ENCODE measurements at regions not wholly inside any gene's neighbourhood (a gene's known extent, or its start where the extent isn't known, plus 50 kb on each side); places are given as distances from the start of the nearest gene placed in this dataset.
A peak's percentile ranks its signal among the peaks of the same experiment; 100 is the strongest.
"Not testable (repeated sequence)": the region's sequence is repeated elsewhere in the genome, so short reads cannot be mapped to it uniquely, and the experiment has no call there.

DNA sequence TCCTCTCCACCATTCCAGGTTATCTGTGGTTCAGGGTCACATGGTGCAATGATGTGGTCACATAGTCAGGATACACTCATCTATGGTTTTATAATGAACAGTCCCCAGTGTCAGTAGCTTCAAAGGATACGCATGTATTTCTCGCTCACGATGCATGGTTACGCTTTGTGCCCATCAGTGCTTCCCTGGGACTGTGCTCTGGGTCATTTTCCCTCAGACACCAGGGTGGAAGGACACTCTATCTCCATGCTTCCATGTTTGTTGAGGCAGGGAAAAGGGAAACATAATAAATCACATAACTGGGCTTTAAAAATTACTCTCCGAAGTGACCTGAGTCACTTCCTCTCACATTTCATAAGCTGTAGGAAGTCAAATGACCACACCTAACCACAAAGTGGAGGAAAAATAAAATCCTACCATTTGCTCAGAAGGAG is 394.8 kb upstream of the NOX3 start:
- DNase-seq (ENCODE audit: low read depth): peak; percentile 30

DNA sequence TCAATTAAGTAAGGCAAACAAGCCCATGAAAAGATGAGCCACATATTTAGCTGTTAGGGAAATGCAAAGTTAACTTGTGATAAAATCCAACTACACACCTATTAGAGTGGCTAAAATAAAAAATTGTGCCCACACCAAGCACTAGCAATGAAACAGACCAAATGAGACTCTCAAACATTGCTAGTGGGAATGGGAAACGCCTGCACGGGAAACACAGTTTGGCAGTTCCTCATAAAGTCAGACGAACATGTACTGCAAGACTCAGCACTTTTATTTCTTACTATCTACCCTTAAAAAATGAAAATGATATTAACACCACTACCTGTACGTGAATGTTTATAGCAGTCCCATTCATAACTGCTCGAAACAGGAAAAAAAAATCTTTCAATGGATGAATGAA is 392.1 kb upstream of the NOX3 start:
- no peak for DNase-seq (ENCODE audit: low read depth)

DNA sequence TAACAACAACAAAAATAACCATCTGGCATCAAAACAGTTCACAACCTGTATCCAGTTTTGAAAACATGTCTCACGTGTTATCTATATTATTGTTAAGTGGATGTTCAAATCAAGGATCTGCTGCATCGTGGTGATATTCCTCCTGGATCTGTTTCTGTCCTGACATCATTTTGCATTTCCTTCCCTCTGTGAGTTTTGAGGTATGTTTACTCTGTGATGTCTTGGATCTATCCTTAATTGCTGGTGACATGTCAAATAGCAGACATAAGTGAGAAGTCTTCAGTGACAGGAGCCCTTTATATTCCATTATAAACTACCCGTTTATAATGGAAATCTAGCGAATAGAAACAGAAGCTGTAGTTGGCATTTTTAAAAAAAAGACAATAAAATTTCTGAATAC is 381.8 kb upstream of the NOX3 start:
- DNase-seq (ENCODE audit: low read depth): no peak

DNA sequence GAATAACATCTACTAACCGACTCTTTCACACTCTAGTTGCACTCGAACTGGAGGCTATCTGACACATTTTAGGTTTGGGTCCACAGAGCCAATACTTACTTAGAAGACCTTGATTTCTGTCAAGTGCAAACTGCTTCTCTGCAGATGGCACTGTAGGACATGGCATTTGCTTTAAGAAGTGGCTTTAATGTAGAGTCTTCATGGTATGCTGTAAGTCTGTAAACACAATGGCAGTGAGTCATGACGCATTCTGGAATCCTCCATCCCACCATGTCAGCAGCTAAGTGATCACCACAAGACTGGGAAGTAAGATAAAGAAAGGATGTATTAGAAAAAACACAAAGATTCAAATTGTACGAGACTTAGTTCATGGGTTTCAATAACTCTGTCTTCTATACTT is 377.0 kb upstream of the NOX3 start:
- DNase-seq (ENCODE audit: low read depth): peak; percentile 43

DNA sequence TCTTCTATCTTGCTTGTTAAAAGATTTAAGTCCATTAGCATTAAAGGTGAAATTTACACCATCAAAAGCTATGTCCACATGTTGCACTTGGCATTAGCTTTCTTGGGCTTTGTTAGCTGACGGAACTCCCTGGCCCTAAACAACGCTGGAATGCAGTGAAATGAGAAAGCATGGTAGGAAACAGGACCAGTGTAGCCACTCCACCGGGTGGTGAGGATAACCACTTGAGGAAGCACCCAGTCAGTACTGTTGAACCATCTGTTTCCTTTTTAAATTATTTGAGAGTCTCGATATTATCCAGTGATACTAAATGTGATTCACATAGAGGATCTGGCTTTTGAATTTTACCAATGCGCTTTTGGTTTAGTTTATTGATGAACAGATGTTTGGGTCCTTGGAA is 374.9 kb upstream of the NOX3 start:
- no peak for DNase-seq (ENCODE audit: low read depth)

DNA sequence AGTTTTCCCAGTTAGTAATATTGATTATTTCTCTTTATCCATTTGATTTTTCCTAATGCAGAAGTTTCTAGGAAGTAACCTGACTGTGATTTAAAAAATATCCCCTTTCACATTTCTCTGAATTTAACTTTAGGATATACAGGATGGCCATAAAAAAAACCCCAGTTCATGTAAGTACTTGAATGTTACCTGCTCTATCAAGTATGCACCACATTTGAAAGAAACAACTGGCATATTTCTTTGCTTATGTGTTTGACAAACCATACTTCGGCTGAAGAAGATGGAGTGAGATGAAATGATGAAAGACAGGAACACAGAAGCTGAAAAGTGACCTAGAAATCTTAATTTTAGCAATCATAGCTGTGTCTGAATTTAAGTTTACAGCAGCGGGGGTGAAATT is 374.0 kb upstream of the NOX3 start:
- no peak for DNase-seq (ENCODE audit: low read depth)

DNA sequence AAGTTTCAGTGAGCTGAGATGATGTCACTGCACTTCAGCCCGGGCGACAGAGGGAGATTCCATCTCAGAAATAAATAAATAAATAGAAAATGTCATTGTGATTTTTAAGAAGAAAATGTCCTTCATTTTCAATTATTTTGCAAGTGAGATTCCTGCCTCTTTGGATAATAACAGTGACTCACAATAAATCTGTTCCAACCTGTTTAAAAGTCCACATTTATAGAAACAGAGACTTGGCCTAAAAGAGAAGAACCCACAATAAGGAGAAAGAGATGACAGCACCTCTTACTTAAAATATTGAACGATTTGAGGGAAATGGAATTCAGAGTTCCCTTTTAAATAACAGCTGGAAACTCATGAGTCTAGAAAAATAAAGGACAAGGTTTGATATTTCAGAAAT is 373.4 kb upstream of the NOX3 start:
- no peak for DNase-seq (ENCODE audit: low read depth)

DNA sequence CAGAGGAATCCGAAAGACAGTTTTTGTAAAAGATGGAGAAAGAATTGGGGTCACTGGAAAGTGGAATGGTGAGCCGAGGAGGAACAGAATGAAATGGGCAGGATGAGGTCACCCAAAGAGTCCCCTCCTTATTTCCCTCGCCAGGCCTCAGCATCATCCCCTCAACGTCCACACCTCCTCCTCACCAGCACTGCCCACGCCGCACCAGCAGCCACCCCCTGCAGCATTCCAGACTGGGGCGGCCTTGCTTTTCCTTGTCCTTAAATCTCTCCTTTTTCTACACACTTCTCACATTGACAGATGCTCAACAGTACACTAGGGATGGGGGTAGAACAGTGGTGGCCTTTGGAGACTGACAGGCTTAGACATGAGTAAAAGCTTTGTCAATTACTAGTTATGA is 363.1 kb upstream of the NOX3 start:
- DNase-seq (ENCODE audit: low read depth): no peak

DNA sequence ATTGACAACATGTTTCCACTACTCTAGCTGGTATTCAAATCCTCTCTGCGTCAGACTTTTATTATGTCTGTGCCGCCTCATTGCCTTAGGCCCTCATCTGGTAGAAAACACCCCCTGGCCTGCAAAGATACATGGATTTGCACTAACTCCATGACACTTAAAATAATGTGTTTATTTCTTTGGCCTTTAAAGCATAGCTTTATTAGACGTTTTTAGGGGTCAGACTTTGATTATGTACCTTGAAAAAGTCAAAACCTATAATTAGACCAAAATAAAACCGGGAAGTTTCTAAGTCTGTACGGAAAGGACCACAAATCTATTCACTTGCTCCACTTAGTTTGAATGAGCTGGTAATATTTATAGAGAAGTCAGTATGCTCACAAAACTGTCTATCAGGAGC is 357.9 kb upstream of the NOX3 start:
- no peak for DNase-seq (ENCODE audit: low read depth)

DNA sequence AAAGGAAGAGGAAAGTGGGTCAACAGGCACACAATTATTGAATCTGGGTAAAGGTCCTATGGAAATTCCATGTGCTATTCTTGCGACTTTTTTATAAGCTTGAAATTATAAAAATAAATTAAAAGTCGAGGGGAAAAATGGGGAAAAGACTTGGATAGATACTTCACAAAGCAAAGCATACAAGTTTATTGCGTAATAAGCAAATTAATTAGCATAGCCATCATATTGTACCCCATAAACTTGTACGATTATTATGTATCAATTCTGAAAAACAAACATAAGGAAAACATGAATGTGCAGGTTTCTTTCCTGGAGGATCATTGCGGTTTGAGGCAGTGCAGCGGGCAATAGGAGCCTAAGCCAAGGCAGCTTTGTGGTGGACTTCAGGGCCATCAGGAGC is 351.6 kb upstream of the NOX3 start:
- no peak for DNase-seq (ENCODE audit: low read depth)

DNA sequence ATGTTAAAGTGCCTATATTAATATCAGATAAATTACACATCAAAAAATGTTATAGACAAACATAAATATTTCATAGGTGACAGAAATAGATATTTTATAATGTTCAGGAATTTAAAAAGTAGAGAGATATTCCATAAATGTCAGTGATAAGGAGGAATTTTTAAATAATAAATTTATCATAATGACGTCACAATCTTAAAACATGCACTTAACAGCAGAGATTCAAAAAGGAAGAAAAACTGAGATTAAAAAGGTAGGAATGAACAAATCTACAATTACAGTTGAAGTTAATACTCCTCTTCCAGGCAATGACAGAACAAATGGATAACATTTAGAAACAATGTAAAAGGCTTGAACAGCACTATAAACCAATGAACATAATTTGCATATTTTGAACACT is 345.4 kb upstream of the NOX3 start:
- no peak for DNase-seq (ENCODE audit: low read depth)

DNA sequence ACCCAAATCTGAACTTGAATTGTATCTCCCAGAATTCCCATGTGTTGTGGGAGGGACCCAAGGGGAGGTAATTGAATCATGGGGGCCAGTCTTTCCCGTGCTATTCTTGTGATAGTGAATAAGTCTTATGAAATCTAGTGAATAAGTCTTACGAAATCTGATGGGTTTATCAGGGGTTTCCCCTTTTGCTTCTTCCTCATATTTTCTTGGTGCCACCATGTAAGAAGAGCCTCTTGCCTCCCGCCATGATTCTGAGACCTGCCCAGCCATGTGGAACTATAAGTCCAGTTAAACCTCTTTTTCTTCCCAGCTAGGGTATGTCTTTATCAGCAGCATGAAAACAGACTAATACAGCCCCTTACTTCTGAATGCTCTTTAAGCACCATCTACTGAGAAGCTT is 343.2 kb upstream of the NOX3 start:
- not testable (repeated sequence) for DNase-seq (ENCODE audit: low read depth)

DNA sequence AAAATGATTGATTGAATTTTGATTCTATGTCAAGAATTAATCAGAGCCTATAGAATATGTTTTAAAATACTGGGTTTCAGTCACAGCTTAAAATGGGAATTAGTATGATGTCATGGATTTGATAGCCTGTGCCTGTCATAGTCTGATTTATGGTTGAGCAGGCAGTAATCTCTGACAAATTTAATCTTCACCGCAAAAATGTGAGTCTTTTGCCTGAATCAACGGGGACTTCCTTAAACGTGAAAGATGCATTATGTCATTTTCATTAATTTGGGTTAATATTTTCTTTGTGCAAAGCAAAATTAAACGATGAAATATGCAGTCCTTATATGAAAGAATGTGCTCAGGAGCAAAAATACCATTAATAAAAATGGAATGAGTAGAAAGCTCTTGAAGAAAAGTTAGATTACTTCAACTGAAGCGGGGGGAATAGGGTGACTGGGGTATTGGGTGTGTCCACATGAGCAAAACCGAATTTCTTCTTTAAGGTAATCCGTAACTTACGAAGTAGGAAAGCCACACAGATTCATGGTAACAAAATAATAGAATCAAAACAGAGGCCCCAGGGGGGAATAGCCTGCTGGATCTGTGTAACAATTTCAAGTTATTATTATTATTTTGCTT is 339.6 kb upstream of the NOX3 start:
- DNase-seq (ENCODE audit: low read depth): peak; percentile 38

DNA sequence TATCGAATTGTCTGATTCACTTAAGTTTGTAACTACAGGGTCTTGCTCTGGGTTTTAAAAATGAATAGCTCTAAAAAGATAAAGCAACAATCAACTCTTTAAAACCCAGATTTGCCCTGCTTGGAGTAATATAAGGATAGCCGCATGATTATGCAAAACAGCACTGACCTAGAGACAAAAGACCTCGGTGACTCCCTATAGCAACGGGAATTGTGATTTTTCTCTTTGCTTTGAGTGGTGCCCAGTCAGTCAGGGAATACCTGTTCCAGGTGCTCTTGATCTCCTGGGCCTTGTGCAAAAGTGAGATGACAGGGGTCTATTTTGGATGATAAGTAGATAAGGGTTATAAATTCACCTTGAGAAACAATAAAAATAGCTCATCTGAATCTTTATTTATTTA is 336.3 kb upstream of the NOX3 start:
- DNase-seq (ENCODE audit: low read depth): no peak

DNA sequence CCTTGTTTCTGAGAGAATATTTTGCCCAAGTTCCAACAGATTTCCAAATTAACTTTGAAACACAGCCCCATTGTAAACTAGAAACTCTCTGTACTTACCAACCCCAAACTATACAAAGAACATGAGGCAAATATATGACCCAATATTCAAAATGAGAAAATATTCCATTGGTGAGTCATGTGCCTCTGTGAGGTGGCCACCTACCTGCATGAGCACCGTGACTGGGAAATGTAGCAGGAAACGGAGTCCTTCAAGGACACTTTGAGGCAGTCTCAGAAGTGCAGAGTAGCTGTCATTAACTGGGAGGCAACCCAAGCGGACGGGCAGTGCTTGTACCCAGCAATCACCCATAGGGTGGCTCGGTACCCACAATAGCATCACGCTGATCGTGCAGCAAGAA is 335.5 kb upstream of the NOX3 start:
- no peak for DNase-seq (ENCODE audit: low read depth)

DNA sequence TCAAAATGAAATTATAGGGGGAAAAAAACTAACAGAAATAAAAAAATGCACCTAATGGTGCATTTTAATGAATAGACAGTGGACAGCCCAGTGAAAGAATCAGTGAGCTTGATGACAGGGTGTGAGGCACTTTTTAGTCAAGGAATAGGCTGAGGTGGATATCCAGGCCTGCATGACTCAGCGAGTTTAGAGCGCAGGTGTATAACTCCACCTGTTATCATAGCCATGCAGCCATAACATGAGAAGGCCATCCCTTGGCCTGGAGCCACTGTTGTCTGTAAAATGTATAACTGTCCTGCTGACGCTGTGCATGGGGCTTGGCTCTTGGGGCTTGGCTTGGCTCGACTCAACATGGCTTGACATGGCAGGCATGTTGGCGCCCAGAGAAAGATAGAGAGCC is 331.5 kb upstream of the NOX3 start:
- no peak for DNase-seq (ENCODE audit: low read depth)

DNA sequence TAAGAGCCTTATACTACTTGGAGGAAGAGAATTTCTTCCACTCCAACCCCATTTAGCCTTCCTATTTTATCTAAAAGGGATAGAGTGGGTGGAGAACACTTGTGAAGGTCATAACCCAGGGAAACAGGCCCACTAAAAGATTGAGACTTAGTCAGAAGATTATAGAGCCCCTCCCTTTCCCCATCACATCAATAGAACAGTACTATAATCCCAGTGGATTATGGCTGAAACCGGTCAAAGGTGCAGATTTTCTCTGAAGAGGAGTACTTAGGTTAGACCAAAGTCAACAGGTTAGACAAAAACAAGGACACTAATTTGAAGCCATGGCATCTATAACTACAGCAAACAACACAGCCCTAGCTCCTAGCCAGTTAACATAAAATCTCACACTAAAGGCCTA is 330.9 kb upstream of the NOX3 start:
- no peak for DNase-seq (ENCODE audit: low read depth)

DNA sequence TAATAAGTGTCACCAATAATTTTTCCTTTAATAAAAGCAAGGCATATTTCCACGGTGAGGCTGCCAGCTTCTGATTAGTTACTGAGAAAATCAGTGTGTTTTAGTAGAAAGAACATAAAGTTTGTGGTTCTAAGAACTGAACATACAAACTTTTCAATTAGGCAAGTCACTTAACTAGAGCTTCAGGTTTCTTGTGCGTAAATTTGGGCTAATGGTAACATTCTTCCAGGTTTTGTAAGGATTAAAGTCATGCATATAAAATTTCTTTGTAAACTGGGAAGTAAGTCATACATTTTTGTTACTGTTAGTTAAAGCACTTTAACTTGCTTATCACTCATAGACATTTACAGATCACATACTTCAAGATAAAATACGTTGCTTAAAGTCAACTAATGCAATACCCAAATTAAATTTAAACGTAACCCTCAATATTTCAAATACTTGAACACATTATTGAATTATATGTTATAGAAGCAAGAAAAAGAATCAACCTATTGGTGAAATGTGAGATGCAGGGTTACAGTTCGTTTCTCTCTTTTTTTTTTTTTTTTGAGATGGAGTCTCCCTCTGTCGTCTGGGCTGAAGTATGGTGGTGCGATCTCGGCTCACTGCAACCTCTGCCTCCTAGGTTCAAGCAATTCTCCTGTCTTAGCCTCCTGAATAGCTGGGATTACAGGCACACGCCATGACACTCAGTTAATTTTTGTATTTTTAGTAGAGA is 327.3 kb upstream of the NOX3 start:
- no peak for DNase-seq (ENCODE audit: low read depth)

DNA sequence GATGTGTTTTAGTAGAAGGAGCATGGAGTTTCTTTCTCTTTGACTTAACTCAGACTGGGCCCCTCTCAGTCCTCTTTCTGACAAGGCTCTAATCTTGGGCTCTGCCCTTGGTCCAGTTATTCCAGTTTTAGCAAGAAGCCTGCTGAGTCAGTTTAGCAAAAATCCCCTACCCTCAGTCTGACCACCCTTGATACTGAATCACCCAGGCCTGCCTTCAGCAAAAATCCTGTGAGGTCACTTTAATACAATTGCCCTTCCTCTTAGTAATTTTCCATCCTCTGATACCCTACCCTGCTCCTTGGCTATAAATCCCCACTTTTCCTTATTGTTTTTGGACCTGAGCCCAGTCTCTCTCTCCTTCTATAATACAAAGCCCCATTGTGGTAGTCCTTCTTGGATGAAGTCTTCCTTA is 326.7 kb upstream of the NOX3 start:
- peak; percentile 96 for DNase-seq (ENCODE audit: low read depth)

DNA sequence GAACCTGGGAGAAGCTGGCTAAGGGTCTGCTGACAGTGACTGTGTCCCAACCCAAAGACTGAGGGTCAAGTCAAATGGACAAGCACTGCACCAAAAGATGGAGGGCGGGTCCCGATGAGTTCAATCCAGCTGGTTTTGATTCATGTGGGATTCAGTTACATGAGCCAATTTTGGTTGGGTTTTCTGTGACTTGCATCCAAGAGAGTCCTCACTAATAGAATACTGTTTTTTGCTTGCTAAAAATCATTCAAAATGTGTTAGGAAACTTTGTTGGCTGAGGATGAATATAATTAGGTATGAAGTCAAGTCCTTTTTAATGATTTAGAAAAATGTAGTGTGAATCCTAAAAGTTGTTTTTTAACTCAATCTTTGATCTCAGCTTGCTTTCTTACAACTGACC is 323.8 kb upstream of the NOX3 start:
- DNase-seq (ENCODE audit: low read depth): no peak

DNA sequence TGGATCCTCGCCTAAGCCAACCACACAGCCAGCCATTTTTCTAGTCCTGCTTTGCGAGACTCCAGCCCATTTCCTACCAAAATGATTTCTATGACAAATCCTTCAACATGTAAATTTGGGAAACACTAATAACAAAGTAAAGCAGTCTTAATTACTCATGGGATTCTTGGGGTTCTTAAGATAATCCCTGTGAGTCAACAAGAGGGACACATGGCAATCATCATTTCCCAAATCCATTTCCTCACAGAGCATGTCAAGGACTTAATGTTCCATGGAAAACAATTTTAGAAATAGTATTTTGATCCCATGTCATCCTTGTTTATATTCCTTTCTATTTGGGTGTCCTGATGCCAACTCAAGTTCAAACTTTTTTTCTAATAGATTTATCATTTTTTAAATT is 322.7 kb upstream of the NOX3 start:
- no peak for DNase-seq (ENCODE audit: low read depth)

DNA sequence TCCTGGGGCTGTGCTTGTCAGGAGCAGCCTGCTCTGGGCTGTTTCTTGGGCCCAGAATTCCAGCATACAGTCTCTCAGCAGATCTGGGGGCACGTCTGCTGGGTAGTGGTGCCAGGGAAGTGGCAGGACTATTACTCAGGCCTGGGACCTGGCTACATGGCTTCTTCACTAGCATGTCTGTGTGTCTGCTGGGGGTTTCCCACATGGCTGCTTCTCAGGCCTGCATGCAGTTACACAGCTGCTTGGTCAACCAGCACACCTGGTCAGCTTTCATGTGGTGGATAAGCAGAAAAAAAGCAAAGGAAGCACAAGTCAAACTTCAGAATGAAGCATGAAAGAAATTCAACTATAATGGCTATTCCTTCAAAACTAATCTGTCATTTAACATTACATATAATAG is 316.2 kb upstream of the NOX3 start:
- no peak for DNase-seq (ENCODE audit: low read depth)

DNA sequence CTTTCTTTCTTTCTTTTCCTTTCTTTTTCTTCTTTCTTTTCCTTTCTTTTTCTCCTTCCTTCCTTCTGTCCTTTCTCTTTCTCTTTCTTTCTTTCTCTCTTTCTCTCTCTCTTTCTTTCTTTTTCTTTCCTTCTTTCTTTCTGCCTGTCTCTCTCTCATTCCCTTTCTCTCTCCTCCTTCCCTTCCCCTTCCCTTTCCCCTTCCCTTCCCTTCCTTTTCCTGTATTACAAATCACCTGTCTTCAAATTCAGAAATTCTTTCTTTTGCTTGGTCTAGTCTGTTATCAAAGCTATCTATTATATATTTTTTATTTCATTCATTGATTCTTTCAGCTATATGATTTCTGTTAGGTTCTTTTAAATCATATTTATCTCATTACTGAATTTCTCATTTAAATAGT is 315.2 kb upstream of the NOX3 start:
- DNase-seq (ENCODE audit: low read depth): no peak

DNA sequence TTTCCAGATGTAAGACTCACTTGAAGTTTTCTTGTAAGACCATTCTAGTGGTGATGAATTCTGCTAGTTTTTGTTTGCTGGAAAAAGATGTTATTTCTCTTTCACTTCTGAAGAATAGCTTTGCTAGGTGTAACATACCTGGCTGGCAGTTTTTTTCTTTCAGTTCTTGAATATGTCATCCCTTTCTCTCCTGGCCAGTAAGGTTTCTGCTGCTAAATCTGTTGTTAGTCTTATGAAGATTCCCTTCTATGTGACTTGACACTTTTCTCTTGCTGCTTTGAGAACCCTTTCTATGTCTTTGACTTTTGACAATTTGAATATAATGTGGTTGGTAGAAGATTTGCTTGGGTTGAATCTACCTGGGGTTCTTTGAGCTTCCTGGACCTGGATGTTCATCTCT is 314.7 kb upstream of the NOX3 start:
- no peak for DNase-seq (ENCODE audit: low read depth)

All from HS-27A (cell line).